ENCODE measurements at regions not wholly inside any gene's neighbourhood (a gene's known extent, or its start where the extent isn't known, plus 50 kb on each side); places are given as distances from the start of the nearest gene placed in this dataset.
"Not testable (repeated sequence)": the region's sequence is repeated elsewhere in the genome, so short reads cannot be mapped to it uniquely, and the experiment has no call there.

GRCh38 chr10:94088926-94089381 lies 95.2 kb downstream of the PLCE1 start:
- no peak for DNase-seq (ENCODE audit: low read depth in 2 of 2)

GRCh38 chr10:94091649-94092048 lies 97.9 kb downstream of the PLCE1 start:
- no peak for DNase-seq (ENCODE audit: low read depth in 2 of 2)

- DNase-seq (ENCODE audit: low read depth in 2 of 2): no peak
These were observed 99.1 kb downstream of the PLCE1 start for GRCh38 chr10:94092848-94093247.

GRCh38 chr10:94093286-94093905 lies 99.7 kb downstream of the PLCE1 start:
- DNase-seq (ENCODE audit: low read depth in 2 of 2): no peak

GRCh38 chr10:94094540-94094939 lies 100.8 kb downstream of the PLCE1 start:
- no peak for DNase-seq (ENCODE audit: low read depth in 2 of 2)

GRCh38 chr10:94097656-94098055 lies 103.9 kb downstream of the PLCE1 start:
- no peak for DNase-seq (ENCODE audit: low read depth in 2 of 2)

GRCh38 chr10:94098896-94099295 lies 105.2 kb downstream of the PLCE1 start:
- DNase-seq (ENCODE audit: low read depth in 2 of 2): no peak

- DNase-seq (ENCODE audit: low read depth in 2 of 2): no peak
These were observed 108.2 kb downstream of the PLCE1 start for GRCh38 chr10:94101894-94102293.

- DNase-seq (ENCODE audit: low read depth in 2 of 2): no peak
These were observed 108.7 kb downstream of the PLCE1 start for GRCh38 chr10:94102436-94102835.

GRCh38 chr10:94103192-94103591 lies 109.5 kb downstream of the PLCE1 start:
- no peak for DNase-seq (ENCODE audit: low read depth in 2 of 2)

GRCh38 chr10:94103801-94104221 lies 110.1 kb downstream of the PLCE1 start:
- DNase-seq (ENCODE audit: low read depth in 2 of 2): no peak

GRCh38 chr10:94104316-94105000 lies 110.7 kb downstream of the PLCE1 start:
- DNase-seq (ENCODE audit: low read depth in 2 of 2): no peak

GRCh38 chr10:94105226-94105625 lies 111.5 kb downstream of the PLCE1 start:
- no peak for DNase-seq (ENCODE audit: low read depth in 2 of 2)

- DNase-seq (ENCODE audit: low read depth in 2 of 2): no peak
These were observed 113.5 kb downstream of the PLCE1 start for GRCh38 chr10:94107191-94107590.

GRCh38 chr10:94108200-94108599 lies 114.5 kb downstream of the PLCE1 start:
- DNase-seq (ENCODE audit: low read depth in 2 of 2): no peak

GRCh38 chr10:94111367-94111766 lies 117.6 kb downstream of the PLCE1 start:
- DNase-seq (ENCODE audit: low read depth in 2 of 2): no peak

- no peak for DNase-seq (ENCODE audit: low read depth in 2 of 2)
These were observed 118.6 kb downstream of the PLCE1 start for GRCh38 chr10:94112321-94112720.

GRCh38 chr10:94115725-94116124 lies 122.0 kb downstream of the PLCE1 start:
- no peak for DNase-seq (ENCODE audit: low read depth in 2 of 2)

GRCh38 chr10:94116848-94117247 lies 123.1 kb downstream of the PLCE1 start:
- DNase-seq (ENCODE audit: low read depth in 2 of 2): no peak

GRCh38 chr10:94122211-94122610 lies 128.5 kb downstream of the PLCE1 start:
- no peak for DNase-seq (ENCODE audit: low read depth in 2 of 2)

- no peak for DNase-seq (ENCODE audit: low read depth in 2 of 2)
These were observed 129.7 kb downstream of the PLCE1 start for GRCh38 chr10:94123258-94123995.

- not testable (repeated sequence) for DNase-seq (ENCODE audit: low read depth in 2 of 2)
These were observed 130.4 kb downstream of the PLCE1 start for GRCh38 chr10:94124147-94124546.

- not testable (repeated sequence) for DNase-seq (ENCODE audit: low read depth in 2 of 2)
These were observed 131.5 kb downstream of the PLCE1 start for GRCh38 chr10:94125268-94125667.

All from activated CD8-positive, alpha-beta memory T cell treated with anti-CD3 and anti-CD28 coated beads for 4 hours (primary cell).